Renal cortex interstitium (tissue), 11 donors: ENCODE measurements at regions not wholly inside any gene's neighbourhood (a gene's known extent, or its start where the extent isn't known, plus 50 kb on each side); places are given as distances from the start of the nearest gene placed in this dataset.
"Not testable (repeated sequence)": the region's sequence is repeated elsewhere in the genome, so short reads cannot be mapped to it uniquely, and the experiment has no call there.

Experiments
- DNase-seq, 11 donors: peaks; one replicate each; pipeline ENCODE4 v3.0.0-alpha.2; 2013; ENCODE audit warnings: low read depth in 9 of 11, low spot score in 4 of 11; ENCODE audit errors: extremely low read depth in 1 of 11

DNA sequence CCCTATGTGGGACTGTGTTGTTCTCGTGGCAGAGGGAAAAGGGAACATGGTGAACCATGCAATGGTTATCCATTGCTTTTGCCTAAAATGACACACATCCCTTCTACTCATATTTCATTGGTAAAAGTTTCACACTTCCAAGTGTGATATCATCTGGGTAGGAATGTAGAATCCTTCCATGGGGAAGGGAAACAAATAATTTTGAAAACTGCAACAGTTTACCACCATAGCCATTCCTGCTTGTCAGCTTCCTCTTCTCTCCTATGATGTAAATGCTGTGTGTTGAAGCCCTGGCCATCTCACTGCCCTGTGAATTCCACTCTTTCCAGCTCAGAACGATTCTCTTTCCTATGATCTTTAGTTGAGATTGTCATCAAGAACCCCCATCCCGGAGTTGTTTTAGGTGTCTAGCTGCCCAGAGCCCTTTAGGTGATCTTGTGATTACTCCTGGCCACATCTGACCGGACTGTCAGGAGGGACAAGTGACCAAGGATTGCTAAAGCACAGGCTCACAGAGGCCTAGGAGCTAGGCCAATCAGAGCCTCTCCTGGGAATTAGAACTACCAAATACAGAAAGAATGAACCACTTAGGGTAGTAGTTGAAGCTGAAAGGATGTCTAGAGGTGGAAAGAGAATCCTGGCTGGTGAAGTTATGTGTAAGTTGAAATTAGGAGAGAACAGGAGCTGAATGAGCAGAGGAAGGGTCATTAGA lies 84.6 kb downstream of the VCPKMT start:
- DNase-seq = no peak

DNA sequence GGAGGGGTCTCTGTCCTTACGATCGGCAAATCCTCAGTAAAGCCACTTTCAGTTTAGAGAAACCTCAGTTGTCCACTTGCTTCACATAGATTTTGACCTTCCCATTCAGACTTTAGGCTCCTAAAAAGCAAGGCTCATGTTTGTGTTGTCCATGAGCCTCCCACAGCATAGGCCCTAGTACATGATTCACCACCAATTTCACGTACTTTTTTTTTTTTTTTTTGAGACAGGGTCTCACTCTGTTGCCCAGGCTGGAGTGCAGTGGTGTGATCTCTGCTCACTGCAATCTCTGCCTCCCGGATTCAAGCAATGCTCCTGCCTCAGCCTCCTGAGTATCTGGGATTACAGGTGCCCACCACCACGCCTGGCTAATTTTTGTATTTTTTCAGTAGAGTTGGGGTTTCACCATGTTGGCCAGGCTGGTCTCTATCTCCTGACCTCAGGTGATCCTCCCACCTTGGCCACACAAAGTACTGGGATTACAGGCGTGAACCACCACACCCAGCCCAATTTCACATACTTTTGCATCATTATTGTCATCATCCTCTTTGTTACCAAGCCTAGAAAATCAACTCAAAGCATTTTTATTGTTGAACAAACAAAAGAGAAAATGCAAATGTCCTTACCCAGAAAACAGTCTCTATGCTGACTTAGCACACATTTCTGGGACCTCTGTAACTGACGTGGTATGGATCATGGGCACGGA lies 83.8 kb downstream of the VCPKMT start:
- DNase-seq = not testable (repeated sequence)

DNA sequence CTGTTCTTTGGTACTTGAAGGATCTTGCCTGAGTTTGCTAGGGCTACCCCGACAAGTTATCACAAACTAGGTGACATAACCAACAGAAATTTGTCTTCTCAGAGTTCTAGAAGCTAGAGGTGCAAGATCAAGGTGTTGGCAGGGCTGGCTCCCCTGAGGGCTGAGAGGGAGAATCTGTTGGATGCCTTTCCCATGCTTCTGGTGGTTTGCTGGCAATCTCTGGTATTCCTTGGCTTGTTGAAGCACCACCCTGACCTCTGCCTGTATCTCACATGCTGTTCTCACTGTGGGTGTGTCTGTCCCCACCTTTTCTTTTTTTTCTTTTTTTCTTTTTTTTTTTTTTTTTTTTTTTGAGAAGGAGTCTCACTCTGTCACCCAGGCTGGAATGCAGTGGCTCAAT lies 81.2 kb downstream of the VCPKMT start:
- DNase-seq = no peak

DNA sequence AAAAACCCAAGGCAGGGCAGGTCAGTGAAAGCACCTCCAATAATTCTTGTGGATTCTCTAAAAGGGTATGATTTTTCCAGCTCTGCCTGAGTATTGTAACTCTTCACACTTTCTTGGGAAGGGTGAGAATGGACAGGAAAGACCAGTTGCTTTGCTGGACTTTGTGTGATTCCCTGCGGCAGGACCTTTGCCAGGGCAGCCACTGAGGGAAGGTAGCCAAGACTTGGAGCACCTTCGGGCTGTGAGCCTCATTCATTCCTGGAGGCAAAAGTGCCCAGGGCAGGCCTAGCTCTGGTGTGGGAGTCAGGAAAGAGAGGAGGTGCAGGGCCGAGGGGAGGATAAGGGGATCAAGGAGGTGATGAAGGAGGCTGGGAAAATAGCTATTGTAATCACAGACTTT lies 80.2 kb downstream of the VCPKMT start:
- no peak for DNase-seq

DNA sequence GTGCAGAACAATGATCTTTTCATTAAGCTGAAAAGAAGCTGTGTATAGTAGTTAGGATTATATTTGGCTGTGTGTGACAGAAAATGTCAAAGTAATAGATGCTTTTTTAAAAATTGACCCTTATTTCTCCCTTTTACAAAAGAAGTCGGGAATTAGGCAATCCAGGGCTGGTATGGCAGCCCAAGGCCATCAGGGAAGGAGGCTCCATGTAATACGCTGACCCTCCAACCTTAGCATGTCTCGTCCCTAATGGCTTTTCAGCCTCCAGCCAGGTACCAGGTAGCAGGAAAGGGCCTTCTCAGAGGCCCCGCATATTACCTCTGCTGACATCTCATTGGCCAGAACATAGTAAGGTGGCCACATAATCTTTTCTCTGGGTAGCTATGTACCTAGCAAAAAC lies 79.7 kb downstream of the VCPKMT start:
- DNase-seq = no peak

DNA sequence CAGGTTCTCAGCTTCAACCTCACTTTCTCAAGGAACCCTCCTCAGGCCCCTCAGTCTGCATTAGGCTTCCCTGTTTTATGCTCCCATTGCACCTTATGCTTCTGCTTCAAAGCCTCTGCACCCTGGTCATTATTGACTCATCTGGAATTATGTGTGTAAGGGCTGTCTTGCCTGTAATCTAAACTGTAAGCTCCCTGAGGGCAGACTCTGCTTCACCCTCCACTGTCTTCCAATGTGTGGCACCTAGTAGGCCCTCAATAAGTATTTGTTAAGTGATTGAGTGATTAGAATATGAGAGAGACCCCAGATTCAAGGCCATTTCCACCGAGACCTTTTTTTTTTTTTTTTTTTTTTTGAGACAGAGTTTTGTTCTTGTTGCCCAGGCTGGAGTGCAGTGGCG lies 79.1 kb downstream of the VCPKMT start:
- DNase-seq = no peak

DNA sequence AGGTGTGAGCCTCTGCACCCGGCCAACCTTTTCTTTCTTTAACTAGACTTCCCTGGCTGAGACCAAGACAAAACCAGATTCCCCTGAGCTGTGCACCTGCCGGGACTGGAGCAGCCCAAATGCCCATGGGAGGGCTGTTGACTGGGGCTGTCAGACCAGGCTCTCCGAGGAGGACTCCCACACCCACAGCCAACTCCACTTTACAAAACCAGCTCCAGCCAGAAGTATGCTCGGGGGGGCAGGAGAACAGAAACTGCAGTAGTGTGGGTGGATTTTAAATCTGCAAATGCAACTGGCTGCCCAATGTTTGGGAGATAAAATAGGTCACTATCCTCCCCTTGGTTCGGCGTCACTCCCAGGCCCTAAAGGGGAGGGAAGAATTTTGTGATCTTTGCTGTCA lies 78.5 kb downstream of the VCPKMT start:
- no peak for DNase-seq

DNA sequence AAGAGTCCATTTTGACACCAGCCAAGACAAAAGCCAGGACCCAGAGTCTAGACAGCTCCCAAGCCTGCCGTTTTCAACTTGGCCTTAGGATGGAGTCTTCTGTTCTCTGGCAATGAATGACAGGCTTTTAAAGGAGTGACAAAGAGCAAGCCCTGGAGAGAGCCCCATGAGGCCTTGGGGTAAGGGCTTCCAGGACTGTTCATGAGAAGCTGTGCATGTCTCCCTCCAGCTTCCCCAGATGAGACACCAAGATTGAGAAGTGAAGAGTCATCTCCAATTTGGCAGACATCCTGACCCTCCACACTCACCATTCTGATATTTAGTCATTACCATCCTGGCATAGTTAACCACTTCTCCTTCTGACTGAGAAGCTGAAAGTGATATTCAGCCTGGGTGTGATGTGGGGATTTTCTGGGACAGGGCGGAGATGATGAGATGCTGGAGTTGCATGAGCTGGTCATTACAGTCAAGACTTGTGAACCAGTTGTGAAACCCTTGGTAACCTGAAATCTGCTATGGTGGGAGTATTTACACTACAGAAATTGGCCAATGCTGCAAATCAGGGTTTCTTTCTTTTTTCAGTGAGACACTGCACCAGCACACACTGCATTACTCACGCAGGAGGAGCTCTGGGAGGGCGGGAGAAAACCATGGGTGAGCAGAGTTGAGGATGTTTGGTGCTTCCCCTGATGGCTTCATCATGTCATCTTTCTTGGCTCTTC lies 77.8 kb downstream of the VCPKMT start:
- no peak for DNase-seq

DNA sequence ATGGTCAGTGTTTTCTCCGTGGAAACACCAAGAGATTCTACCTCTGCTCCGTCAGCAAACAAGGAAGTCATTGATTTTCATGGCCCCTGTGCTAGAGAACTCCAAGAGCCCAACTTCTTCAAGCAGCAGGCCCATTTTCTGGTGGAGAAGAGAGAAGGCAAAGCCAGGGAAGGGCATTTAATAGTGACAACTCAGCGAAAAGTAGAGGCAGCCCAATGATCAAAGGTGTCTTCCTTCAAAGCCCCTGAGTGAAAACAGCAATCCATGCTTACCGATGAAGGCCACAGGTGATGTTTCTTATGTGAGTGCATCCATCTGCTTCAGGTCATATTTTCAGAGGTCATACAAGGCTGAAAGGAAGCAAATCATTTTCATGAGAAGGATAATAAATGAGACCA lies 77.3 kb downstream of the VCPKMT start:
- DNase-seq = no peak

DNA sequence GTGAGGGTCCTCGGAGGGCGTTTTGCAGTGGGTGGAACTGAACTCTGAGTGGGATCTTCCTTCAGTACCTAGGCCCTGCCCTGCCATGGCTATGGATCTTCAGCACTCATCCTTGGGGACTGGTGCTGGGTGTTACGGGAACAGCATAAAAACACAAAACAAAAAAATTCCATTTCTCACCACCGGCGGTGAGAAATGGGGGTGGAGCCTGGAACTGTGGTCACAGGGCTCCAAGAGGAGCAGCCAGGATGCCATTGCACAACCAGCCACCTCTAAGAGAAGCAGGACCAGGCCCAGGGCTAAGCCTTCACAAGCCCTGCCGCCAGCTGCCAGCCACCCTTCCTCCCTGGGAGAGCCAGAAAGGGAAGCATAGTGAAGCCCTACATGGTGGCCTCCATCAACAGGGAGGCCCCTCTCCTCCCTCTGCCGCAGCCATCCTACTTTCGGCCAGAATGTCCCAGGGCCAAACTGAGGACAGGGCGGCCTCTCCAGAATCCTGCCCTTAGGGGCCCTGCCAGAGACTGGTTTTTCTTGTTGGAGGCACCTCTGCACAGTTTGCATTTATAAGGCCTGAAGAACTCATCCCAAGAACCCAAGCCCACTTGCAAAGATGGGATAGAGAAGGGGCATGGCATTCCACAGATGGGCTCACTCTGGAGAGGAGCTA lies 76.5 kb downstream of the VCPKMT start:
- DNase-seq = no peak

DNA sequence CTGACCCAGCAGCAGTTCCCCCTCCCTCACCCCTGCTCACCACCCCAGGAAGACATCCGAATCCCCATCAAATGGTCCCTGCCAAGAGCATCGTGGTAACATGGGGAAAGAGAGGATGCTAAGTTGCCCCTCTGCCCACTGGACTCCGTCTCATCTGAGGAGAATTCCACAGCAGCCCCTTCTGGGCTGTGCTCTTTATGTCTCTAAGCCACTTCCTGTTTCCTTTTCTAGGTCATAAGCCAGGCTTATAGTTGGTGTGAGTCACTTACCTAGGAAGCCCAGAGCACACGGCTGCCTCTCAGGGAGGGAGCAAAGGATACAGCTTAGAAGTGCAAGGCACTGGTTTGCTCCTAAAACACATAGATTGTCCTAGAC lies 76.0 kb downstream of the VCPKMT start:
- DNase-seq = no peak

DNA sequence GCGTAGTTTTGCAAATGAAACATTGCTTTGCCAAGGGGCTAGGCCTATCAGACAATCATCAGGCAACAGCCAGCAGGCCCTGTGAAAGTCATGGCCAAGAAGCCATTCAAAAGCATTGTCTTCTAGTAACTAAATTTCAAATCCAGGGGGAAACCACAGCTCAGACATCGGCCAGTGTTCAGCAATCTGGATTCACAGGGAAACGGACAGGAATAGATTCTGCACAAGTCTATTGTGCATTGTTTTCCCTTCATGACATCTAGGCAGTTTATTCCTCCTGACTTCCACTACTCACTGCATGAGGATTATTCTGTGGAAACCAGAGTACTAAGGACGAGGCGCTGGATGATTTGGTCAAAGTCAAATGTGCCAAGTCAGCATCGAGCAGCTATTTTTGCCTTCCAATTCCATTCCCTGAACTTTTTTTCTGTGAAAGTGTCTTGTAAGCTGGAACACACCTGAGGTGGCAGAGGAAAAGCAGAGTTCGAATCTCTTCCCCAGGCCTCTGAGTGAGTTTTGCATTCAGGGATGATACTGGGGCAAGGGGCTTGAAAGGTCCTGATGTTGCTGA lies 75.4 kb downstream of the VCPKMT start:
- no peak for DNase-seq

DNA sequence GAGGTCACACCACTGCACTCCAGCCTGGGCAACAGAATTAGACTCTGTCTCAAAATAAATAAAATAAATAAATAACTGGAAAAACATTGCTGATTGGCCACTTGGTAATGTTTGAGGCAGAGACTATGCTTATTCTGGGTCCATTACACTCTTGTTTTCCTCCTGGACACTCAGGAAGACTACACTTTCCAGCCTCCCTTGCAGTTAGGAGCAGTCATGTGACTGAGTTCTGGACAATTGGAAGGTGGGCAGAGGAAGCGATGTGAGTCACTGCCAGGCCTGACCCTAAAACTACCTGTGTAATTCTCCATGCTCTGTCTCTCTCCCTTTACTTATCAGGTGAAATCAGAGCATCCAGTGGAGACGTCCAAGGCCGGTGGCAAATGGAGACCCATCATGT lies 74.4 kb downstream of the VCPKMT start:
- DNase-seq = no peak

DNA sequence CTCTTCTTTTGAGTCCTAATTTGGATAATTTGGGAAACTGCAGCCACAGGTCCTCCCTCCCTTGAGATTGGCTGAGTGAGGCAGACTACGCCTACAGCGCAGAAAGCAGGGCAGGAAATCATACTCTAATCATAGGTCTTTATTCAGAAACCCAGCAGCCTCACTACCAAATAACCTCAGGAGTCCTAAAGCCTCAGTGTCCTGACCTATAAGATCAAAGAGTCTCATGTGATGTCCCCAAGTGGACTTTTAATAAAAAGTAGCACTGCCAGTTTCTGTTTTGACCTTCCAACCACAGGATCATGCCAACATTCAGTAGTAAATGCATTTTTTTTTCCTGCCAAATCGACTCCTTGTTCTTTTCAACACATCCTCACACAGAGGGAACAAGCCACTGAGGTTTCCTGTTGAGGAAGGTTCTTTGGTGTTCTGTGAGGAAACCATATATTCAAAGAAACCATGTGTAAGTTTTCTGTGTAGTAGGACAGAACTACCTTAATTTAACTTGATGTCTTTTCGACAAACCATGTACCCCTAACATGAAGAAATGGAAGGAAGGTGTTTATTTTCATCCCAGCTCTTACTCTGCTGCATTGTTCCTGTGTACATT lies 72.2 kb downstream of the VCPKMT start:
- DNase-seq = no peak

DNA sequence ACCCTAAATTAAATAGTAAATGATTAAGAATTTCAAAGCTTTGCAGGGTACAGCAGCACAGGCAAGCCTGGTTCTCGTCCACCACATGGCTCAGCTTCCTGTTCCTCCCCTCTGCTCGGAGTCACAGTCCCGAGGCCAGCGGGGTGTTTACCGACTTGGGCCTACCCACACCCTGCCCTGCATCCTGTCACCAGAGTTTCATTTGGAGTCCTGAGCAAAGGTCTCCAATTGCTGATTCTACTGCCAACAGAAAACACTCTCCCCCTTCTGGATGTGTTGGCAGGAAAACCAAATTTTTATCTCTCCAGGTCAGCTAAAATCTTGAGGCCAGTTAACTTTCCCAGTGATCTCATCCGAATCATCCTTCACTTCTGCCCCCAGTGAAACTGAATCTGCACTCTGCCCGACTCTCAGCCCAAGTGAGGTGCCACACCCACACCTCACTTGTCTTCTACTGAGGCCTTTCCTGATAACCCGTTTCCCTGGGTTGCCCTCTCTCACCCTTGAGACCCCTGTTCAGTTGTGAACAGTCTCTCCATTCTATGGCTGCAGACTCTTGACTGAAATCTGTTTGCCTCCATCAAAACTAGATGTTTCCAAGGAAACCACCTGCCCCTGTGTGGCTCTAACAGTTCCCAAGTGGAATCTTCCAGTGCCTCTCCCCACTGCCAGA lies 71.2 kb downstream of the VCPKMT start:
- DNase-seq = peak in 1 of 11 donors; percentile 12

DNA sequence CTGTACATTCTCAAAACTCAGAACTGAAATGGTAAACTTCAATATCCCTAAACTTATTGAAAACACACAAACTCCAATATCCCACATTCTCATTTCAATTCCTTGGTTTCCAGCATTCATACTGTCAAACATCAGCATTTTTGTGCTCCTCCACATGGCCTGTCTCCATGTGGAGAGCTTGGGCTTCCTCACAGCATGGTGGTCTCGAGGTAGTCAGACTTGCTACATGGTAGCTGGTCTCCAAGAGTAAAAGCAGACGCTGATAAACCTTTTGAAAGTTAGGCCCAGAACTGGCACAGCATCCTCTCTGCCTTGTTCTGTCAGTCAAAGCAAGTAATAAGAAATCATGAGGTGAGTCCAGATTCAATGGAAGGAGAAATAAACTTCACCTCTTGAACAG lies 70.5 kb downstream of the VCPKMT start:
- DNase-seq = no peak

DNA sequence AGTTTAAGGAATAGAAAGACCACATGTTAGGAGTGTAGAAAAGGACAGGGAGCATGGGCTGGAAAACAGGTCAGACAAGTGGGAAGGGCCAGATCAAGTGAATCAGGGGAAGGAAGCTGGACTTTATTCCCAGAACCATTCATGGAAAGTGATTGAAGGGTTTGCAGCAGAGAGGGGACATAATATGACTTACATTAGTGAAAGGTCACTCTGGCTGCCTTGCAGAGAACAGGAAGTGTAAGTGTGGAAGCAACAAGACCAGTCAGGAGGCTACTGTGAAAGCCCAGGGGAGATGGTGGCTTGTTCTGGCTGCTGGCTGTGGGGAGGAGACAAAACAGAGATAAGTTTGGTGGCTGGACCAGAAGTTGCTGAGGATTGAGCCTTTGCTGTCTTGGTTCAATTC lies 69.1 kb downstream of the VCPKMT start:
- no peak for DNase-seq

DNA sequence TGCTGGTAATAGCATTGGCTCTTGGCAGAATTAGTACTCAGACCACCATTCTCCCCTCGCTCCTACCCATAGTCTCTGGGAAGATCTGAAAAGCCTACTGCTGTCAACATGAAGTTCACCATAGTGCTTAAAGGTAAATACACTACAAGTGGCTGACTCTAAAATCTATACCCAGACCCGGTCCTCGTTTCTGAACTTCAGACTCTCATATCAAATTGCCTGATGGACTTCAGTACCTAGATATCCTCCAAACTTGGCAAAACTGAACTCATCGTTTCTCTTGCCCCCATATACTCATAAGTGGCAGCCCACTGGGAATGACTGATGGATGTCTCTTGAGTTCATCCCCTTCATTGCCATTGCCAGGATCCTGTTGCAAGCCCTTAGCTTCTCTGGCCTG lies 67.3 kb downstream of the VCPKMT start:
- DNase-seq = no peak
